Nephron progenitor cell (in vitro differentiated cells): ENCODE measurements at regions not wholly inside any gene's neighbourhood (a gene's known extent, or its start where the extent isn't known, plus 50 kb on each side); places are given as distances from the start of the nearest gene placed in this dataset.
A peak's percentile ranks its signal among the peaks of the same experiment; 100 is the strongest.

ENCODE experiments used
- DNase-seq: peaks from one replicate; pipeline ENCODE4 v3.0.0; 2021
- H3K27ac Mint-ChIP-seq: 2 replicates; pipeline ENCODE4 v1.8.0; 2021; ENCODE audit warnings: mild to moderate bottlenecking, moderate library complexity, mixed read lengths
- H3K27me3 Mint-ChIP-seq: 2 replicates; pipeline ENCODE4 v1.8.0; 2021; ENCODE audit warnings: mild to moderate bottlenecking, low read depth, mixed read lengths; ENCODE audit not compliant: poor library complexity
- H3K36me3 Mint-ChIP-seq: 2 replicates; pipeline ENCODE4 v1.8.0; 2021; ENCODE audit warnings: low read depth, mixed read lengths
- H3K4me1 Mint-ChIP-seq: 2 replicates; pipeline ENCODE4 v1.8.0; 2021; ENCODE audit warnings: mixed read lengths
- H3K4me3 Mint-ChIP-seq: 2 replicates; pipeline ENCODE4 v1.8.0; 2021; ENCODE audit warnings: mild to moderate bottlenecking, moderate library complexity, mixed read lengths
- H3K9me3 Mint-ChIP-seq: 2 replicates; pipeline ENCODE4 v1.8.0; 2021; ENCODE audit warnings: mild to moderate bottlenecking, moderate library complexity, mixed read lengths
- CTCF ChIP-seq: fragments of 200-600 bp; sonication (generic); IDR thresholded peaks from 2 replicates; pipeline ENCODE4 v1.5.0; 2021; ENCODE audit warnings: antibody characterized with exemption

- no peak for DNase-seq
- Mint-ChIP-seq H3K9me3 (no peaks in the 10 kb centered on the region), H3K27me3 (no peaks in the 10 kb centered on the region), H3K4me1 (no peaks in the 10 kb centered on the region), H3K36me3 (no peaks in the 10 kb centered on the region), H3K27ac (no peak overlapping the region), H3K4me3 (no peak overlapping the region)
- no peak for TF ChIP-seq CTCF
Measured at GRCh38 chr11:96942855-96943254, 553.0 kb downstream of the JRKL start.

GRCh38 chr11:96943970-96944369, 554.2 kb downstream of the JRKL start:
- no peaks in the 10 kb centered on the region for H3K36me3 Mint-ChIP-seq
- no peak for DNase-seq
- TF ChIP-seq CTCF, result no peak
- no peaks in the 10 kb centered on the region for H3K27me3 Mint-ChIP-seq
- H3K4me1 Mint-ChIP-seq, result no peaks in the 10 kb centered on the region
- no peak overlapping the region for H3K27ac Mint-ChIP-seq
- H3K4me3 Mint-ChIP-seq, result no peak overlapping the region
- H3K9me3 Mint-ChIP-seq, result no peaks in the 10 kb centered on the region

GRCh38 chr11:96948066-96948465, 558.3 kb downstream of the JRKL start:
- DNase-seq, result no peak
- TF ChIP-seq CTCF, result no peak
- H3K4me1 Mint-ChIP-seq, result no peaks in the 10 kb centered on the region
- H3K36me3 Mint-ChIP-seq, result no peaks in the 10 kb centered on the region
- no peaks in the 10 kb centered on the region for H3K9me3 Mint-ChIP-seq
- no peaks in the 10 kb centered on the region for H3K27me3 Mint-ChIP-seq
- H3K27ac Mint-ChIP-seq, result no peak overlapping the region
- no peak overlapping the region for H3K4me3 Mint-ChIP-seq

GRCh38 chr11:96949464-96949863, 559.7 kb downstream of the JRKL start:
- Mint-ChIP-seq H3K36me3 (no peaks in the 10 kb centered on the region), H3K27me3 (no peaks in the 10 kb centered on the region)

GRCh38 chr11:96954587-96955242, 564.9 kb downstream of the JRKL start:
- Mint-ChIP-seq H3K4me1 (no peaks in the 10 kb centered on the region), H3K27ac (no peak overlapping the region), H3K4me3 (no peak overlapping the region), H3K36me3 (no peaks in the 10 kb centered on the region), H3K9me3 (no peaks in the 10 kb centered on the region), H3K27me3 (no peaks in the 10 kb centered on the region)
- TF ChIP-seq CTCF, result no peak
- DNase-seq, result no peak

More at GRCh38 chr11:96949464-96949863, 559.7 kb downstream of the JRKL start:
- DNase-seq, result no peak
- TF ChIP-seq CTCF, result no peak
- Mint-ChIP-seq H3K4me1 (no peaks in the 10 kb centered on the region), H3K9me3 (no peaks in the 10 kb centered on the region), H3K27ac (no peak overlapping the region), H3K4me3 (no peak overlapping the region)

GRCh38 chr11:96960476-96960875, 570.7 kb downstream of the JRKL start:
- TF ChIP-seq CTCF, result no peak
- peaks cover 8% of the 10 kb centered on the region for H3K4me1 Mint-ChIP-seq

More at GRCh38 chr11:96960476-96960875, 570.7 kb downstream of the JRKL start:
- peak overlapping the region; percentile 12 for H3K27ac Mint-ChIP-seq
- no peak for DNase-seq
- H3K9me3 Mint-ChIP-seq, result no peaks in the 10 kb centered on the region
- H3K4me3 Mint-ChIP-seq, result no peak overlapping the region
- H3K36me3 Mint-ChIP-seq, result no peaks in the 10 kb centered on the region
- H3K27me3 Mint-ChIP-seq, result no peaks in the 10 kb centered on the region
